ENCODE measurements at regions not wholly inside any gene's neighbourhood (a gene's known extent, or its start where the extent isn't known, plus 50 kb on each side); places are given as distances from the start of the nearest gene placed in this dataset.

DNA sequence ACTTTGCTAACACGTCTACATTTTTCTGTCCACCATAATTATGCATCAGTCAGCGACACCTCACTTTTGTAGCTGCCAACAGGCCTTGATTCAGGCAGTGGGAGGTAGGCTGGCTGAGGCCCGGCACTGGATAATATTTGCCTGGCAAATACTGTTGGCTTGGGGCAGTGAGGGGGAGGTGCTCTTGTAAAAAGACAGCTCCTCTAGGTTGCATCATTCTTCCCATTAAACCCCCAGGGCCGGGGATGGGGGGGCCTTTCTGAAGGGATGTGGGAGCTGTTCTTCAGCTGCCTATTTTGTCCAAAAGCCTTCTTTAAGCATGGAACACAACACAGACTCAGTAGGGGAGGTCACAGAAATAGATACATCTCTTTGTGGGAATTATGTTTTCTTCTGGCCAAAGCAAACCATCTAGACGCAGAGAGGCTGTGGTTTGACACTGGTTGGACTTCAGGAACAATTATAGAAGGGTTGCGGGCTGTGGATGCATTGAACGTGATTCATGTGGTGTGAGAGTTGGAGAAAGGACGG is 338.3 kb upstream of the NT5E start (continued):
- no peak for TF ChIP-seq AEBP2 (tag by site-specific recombination; IDR thresholded peaks at IDR 0.05; ENCODE audit: borderline replicate concordance)
- peak; percentile 64 for TF ChIP-seq GLIS1 (tag by site-specific recombination; IDR thresholded peaks at IDR 0.05)
- TF ChIP-seq ZBTB49 (tag by site-specific recombination; IDR thresholded peaks at IDR 0.05; ENCODE audit: low read depth) = no peak
- TF ChIP-seq SALL2 (tag by site-specific recombination; IDR thresholded peaks at IDR 0.05; ENCODE audit: borderline replicate concordance) = no peak
- no peak for TF ChIP-seq ZNF26 (tag by site-specific recombination; IDR thresholded peaks at IDR 0.05)
- no peak for TF ChIP-seq HOXD13 (CRISPR knock-in tag; IDR thresholded peaks at IDR 0.05; ENCODE audit: borderline replicate concordance)
- 0 out of 2 replicates have a peak, but pooled peaks have one; percentile 17 for TF ChIP-seq IKZF3 (tag by site-specific recombination; IDR thresholded peaks at IDR 0.05)
- no peak for TF ChIP-seq GFI1B (tag by site-specific recombination; IDR thresholded peaks at IDR 0.05)
- TF ChIP-seq ZNF404 (tag by site-specific recombination; IDR thresholded peaks at IDR 0.05) = no peak
- TF ChIP-seq TRIM28 (IDR thresholded peaks at IDR 0.05; ENCODE audit: borderline replicate concordance, low read length) = no peak
- TF ChIP-seq ZNF654 (tag by site-specific recombination; IDR thresholded peaks at IDR 0.05; ENCODE audit: low read depth) = no peak
- TF ChIP-seq ZSCAN30 (tag by site-specific recombination; IDR thresholded peaks at IDR 0.05) = peak; percentile 2; the same call in 1 of the 2 replicates
- no peak for TF ChIP-seq ZNF221 (tag by site-specific recombination; IDR thresholded peaks at IDR 0.05; ENCODE audit: borderline replicate concordance)
- no peak for TF ChIP-seq ZNF610 (tag by site-specific recombination; IDR thresholded peaks at IDR 0.05; ENCODE audit: borderline replicate concordance)
- TF ChIP-seq, protein P1, sequence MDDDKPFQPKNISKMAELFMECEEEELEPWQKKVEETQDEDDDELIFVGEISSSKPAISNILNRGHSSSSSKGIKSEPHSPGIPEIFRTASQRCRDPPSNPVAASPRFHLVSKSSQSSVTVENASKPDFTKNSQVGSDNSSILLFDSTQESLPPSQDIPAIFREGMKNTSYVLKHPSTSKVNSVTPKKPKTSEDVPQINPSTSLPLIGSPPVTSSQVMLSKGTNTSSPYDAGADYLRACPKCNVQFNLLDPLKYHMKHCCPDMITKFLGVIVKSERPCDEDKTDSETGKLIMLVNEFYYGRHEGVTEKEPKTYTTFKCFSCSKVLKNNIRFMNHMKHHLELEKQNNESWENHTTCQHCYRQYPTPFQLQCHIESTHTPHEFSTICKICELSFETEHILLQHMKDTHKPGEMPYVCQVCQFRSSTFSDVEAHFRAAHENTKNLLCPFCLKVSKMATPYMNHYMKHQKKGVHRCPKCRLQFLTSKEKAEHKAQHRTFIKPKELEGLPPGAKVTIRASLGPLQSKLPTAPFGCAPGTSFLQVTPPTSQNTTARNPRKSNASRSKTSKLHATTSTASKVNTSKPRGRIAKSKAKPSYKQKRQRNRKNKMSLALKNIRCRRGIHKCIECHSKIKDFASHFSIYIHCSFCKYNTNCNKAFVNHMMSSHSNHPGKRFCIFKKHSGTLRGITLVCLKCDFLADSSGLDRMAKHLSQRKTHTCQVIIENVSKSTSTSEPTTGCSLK (tag by site-specific recombination; IDR thresholded peaks at IDR 0.05) = no peak
- no peak for TF ChIP-seq PRDM10 (tag by site-specific recombination; IDR thresholded peaks at IDR 0.05)
- no peak; the same call in 1 of the 2 replicates for TF ChIP-seq ZNF350 (tag by site-specific recombination; IDR thresholded peaks at IDR 0.05)
- TF ChIP-seq GLIS2 (tag by site-specific recombination; IDR thresholded peaks at IDR 0.05) = no peak
- TF ChIP-seq ZFP37 (tag by site-specific recombination; IDR thresholded peaks at IDR 0.05) = no peak
- TF ChIP-seq HOXC10 (CRISPR knock-in tag; IDR thresholded peaks at IDR 0.05) = no peak
- no peak for TF ChIP-seq ZNF501 (tag by site-specific recombination; IDR thresholded peaks at IDR 0.05)
- TF ChIP-seq MZF1 (tag by site-specific recombination; IDR thresholded peaks at IDR 0.05; ENCODE audit: borderline replicate concordance) = no peak; the same call in 1 of the 2 replicates
- TF ChIP-seq ZNF366 (tag by site-specific recombination; conservative IDR thresholded peaks at IDR 0.05) = no peak
- TF ChIP-seq WT1 (tag by site-specific recombination; IDR thresholded peaks at IDR 0.05) = no peak
- peak; percentile 47; the same call in 1 of the 2 replicates for TF ChIP-seq ZBTB20 (tag by site-specific recombination; IDR thresholded peaks at IDR 0.05)
- 0 out of 2 replicates have a peak, but pooled peaks have one; percentile 19 for TF ChIP-seq ZNF548 (tag by site-specific recombination; IDR thresholded peaks at IDR 0.05)
- TF ChIP-seq ZNF530 (tag by site-specific recombination; IDR thresholded peaks at IDR 0.05; ENCODE audit: low read depth) = no peak
